KOPT-K1 (cell line): ENCODE measurements at regions not wholly inside any gene's neighbourhood (a gene's known extent, or its start where the extent isn't known, plus 50 kb on each side); places are given as distances from the start of the nearest gene placed in this dataset.

Experiments used
- H3K27ac ChIP-seq: fragments of 200-600 bp; sonication (generic); 2 replicates; pipeline ENCODE4 v1.5.1; 2016; ENCODE audit warnings: antibody characterized with exemption, mild to moderate bottlenecking, low read depth, low read length; ENCODE audit not compliant: poor library complexity, severe bottlenecking
- H3K36me3 ChIP-seq: fragments of 200-600 bp; sonication (generic); 2 replicates; pipeline ENCODE4 v1.5.1; 2017; ENCODE audit warnings: antibody characterized with exemption, mild to moderate bottlenecking, low read length, moderate library complexity; ENCODE audit not compliant: insufficient read depth
- H3K9me3 ChIP-seq: fragments of 200-600 bp; sonication (generic); 2 replicates; pipeline ENCODE4 v1.5.1; 2017; ENCODE audit warnings: antibody characterized with exemption, low read length, mild to moderate bottlenecking; ENCODE audit not compliant: insufficient read depth, poor library complexity, severe bottlenecking

DNA sequence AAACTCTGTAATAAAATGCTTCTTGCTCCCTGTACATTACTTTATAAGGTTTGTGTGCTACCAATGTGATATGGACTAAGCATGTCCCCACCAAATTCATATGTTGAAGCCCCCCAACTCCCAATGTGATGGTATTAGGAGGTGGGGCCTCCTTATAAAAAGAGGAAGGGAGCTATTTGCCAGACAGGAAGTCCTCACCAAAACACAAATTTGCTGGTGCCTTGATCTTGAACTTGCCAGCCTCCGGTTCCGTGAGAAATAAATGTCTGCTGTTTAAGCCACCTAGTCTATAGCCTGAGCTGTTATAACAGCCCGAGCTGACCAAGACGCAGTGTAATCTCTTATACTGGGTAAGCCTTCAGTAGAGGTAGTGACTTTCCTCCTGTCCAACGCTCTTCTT, 114.5 kb downstream of the INHBA start:
- no peaks in the 10 kb centered on the region for H3K9me3 ChIP-seq
- no peak overlapping the region for H3K27ac ChIP-seq
- no peaks in the 10 kb centered on the region for H3K36me3 ChIP-seq

DNA sequence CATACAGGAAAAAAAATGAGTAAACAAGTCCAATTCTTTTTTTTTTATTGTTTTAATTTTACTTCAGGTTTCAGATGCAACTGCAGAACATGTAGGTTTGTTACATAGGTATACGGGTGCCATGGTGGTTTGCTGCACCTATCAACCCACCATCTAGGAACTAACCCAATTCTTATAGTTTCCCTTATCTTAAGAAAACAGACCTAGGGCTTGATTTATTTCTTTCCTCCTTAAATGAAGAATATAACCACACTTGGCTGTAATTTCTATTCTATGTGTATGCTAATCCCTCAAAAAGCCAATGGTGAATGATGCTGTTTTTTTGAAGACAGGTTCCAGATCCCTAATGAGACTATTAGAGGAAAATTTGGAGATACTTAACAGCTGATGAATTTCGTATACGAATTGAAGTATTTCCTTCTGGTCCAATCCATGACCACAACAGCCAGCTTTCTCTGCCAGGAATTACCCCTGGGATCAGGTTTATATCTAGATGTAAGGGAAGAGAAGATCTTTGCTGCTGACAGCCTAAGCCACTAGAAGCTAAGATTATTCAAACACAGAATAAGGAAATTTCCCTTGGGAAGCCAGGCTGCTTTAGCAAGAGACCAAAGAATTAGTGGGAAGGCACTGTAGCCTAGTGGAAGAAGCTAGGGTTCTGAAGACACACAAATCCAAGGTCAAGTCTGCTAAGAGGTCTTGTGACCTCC, 115.8 kb downstream of the INHBA start:
- Histone ChIP-seq H3K9me3 (no peaks in the 10 kb centered on the region), H3K27ac (no peak overlapping the region), H3K36me3 (no peaks in the 10 kb centered on the region)

DNA sequence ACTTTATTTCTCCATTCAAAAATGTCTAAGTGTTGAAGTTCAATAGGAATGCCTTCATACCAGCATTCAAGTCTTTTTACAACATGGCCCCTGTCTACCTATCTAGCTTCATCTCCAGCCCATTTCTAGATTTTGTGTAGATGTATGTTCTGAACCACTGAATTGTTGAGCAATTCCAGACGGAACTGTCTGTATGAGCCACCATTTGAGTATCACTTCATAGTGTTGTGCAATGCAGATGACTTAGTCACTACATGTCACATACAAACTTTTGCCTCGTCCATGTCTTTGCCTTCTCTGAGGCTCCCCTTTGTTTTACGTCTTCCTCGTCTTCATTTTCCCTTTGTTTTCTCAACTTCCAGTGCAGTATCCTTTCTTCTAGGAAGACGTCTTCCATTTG, 118.1 kb downstream of the INHBA start:
- no peaks in the 10 kb centered on the region for H3K9me3 ChIP-seq
- no peak overlapping the region for H3K27ac ChIP-seq
- no peaks in the 10 kb centered on the region for H3K36me3 ChIP-seq

DNA sequence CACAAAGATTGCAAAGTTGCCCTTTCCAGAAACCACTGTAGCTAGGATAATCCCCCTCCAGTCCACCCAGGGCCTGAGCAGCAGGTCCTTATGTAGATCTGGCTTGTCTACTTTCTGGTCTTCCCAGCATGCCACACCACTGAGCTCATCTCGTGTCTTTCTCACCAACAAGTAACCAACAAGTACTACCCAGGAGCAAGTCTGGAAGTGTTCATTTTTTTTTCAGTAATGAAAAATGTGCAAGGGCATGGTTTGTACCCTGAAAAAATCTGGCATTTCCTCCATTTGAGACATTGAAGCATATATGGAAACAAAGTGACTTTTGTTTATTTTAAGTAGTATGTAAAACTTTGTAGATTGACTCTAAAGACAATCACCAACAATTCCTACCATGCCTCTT, 120.8 kb downstream of the INHBA start:
- Histone ChIP-seq H3K36me3 (no peaks in the 10 kb centered on the region), H3K27ac (no peak overlapping the region), H3K9me3 (no peaks in the 10 kb centered on the region)

GRCh38 chr7:41581041-41581440, 121.8 kb downstream of the INHBA start:
- no peak overlapping the region for H3K27ac ChIP-seq
- no peaks in the 10 kb centered on the region for H3K9me3 ChIP-seq
- H3K36me3 ChIP-seq = no peaks in the 10 kb centered on the region

GRCh38 chr7:41579961-41580935, 122.6 kb downstream of the INHBA start:
- no peak overlapping the region for H3K27ac ChIP-seq
- no peaks in the 10 kb centered on the region for H3K36me3 ChIP-seq
- no peaks in the 10 kb centered on the region for H3K9me3 ChIP-seq

DNA sequence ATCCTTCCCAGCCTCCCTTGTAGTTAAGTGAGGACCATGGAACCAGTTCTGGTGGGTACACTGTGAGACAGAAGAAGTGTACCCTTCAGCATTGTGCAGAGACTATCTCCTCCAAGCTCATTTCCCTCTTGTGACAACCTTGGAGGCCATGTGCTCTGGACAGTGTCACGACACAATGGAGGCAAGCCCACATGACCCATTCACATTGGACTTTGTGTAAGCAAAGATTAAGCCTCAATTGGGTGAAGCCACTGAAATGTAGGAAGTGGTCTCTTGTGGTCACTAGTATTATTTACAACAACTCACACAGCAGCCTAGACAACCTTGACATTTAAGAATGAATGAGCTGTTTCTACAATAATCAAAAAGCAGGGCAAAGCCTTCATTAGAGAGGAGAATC, 124.2 kb downstream of the INHBA start:
- Histone ChIP-seq H3K36me3 (no peaks in the 10 kb centered on the region), H3K9me3 (no peaks in the 10 kb centered on the region), H3K27ac (no peak overlapping the region)

- no peaks in the 10 kb centered on the region for H3K9me3 ChIP-seq
- no peaks in the 10 kb centered on the region for H3K36me3 ChIP-seq
- no peak overlapping the region for H3K27ac ChIP-seq
Observed at GRCh38 chr7:41576166-41576565, 126.7 kb downstream of the INHBA start.

DNA sequence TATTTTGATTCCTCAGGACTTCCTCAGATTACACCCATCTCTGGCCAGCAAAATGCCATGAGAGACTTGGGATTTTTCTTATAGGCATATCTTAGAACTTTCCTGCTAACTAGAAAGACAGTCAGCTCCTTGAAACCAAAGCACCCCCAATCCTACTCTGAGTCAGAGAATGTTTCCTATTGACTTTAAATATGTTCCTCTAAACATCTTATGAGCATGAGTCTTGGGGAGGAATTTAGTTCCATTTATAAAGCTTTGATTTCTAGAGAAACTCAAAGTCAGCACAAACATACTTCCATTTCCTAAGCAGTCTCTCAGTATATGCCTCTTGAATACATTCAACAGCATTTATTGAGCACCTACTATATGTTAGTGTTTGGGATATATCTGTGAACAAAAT, 128.5 kb downstream of the INHBA start:
- H3K36me3 ChIP-seq = no peaks in the 10 kb centered on the region
- H3K9me3 ChIP-seq = no peaks in the 10 kb centered on the region
- no peak overlapping the region for H3K27ac ChIP-seq

DNA sequence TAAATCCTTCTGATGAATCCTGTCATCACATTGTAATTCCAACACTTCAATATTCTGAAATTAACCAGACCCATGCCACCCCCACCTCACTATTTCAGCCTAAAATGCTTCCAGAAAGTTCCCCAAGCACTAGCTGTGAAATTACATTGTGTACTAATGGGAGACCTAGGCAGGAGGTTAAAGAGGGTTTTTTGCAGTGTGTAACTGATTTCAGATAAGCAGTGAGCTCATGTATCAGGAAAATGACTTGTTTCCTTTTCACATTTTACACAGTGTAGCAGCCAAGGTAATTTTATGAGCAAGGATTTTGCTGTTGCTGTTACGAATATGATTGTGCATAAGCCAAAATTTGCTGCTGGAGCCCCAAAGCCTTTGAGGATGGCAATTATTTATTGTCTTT, 129.0 kb downstream of the INHBA start:
- Histone ChIP-seq H3K27ac (no peak overlapping the region), H3K9me3 (no peaks in the 10 kb centered on the region), H3K36me3 (no peaks in the 10 kb centered on the region)

GRCh38 chr7:41573443-41573842, 129.4 kb downstream of the INHBA start:
- H3K27ac ChIP-seq = no peak overlapping the region
- no peaks in the 10 kb centered on the region for H3K36me3 ChIP-seq
- no peaks in the 10 kb centered on the region for H3K9me3 ChIP-seq

GRCh38 chr7:41573015-41573414, 129.9 kb downstream of the INHBA start:
- Histone ChIP-seq H3K36me3 (no peaks in the 10 kb centered on the region), H3K27ac (no peak overlapping the region), H3K9me3 (no peaks in the 10 kb centered on the region)

DNA sequence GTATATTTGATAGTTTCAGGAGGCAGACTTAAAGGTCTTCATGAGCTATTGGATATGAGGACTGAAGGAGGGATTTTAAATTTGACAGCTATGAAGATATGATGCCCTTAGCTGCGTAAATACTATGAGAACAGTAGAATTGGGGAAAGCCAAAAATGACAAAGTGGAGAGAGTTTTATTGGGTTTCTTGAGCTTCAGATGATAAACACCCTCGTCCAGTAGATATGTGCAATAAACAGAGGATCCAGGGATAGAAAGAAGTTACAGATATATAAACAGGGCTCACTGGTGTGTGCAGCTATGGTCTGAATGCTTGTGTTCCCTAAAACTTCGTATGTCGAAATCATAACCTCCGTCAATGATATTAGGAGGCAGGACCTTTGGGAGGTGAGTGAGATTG, 131.3 kb downstream of the INHBA start:
- Histone ChIP-seq H3K9me3 (no peaks in the 10 kb centered on the region), H3K27ac (no peak overlapping the region), H3K36me3 (no peaks in the 10 kb centered on the region)

GRCh38 chr7:41570766-41571165, 132.1 kb downstream of the INHBA start:
- no peak overlapping the region for H3K27ac ChIP-seq
- H3K9me3 ChIP-seq = no peaks in the 10 kb centered on the region
- no peaks in the 10 kb centered on the region for H3K36me3 ChIP-seq

DNA sequence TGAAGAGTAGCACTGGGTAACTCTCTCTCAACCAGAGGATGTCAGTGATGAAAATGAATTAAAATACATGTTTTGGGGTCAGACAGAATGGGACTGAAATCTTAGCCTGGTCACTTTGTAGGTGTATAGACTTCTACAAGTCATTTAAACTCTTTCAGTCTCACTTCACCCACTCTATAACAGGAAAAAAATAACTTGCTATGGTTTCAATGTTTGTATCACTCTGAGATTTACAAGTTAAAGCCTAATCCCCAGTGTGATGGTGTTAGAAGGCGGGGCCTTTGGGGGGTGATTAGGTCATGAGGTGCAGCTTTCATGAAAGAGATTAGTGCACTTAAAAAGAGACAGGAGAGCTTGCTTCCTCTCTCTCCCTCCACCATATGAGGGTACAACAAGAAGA, 134.8 kb downstream of the INHBA start:
- no peak overlapping the region for H3K27ac ChIP-seq
- no peaks in the 10 kb centered on the region for H3K9me3 ChIP-seq
- H3K36me3 ChIP-seq = no peaks in the 10 kb centered on the region

DNA sequence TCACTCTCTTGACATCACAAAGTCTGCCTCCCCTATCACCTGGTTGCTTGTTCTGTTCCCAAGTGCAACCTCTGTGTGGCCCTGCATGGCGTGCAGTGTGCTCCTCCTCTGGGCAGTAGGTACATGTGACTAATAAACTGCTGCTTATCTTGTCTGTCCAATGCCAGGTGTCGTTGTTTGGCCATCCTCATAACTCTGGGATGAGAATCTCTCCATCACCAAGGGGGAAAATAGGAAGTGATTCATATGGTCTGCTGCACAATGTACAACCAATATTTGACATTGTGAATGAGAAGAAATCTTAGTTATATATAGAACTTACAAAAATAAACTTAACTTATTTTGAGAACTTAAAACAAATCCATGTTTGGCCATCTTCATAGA, 135.2 kb downstream of the INHBA start:
- Histone ChIP-seq H3K36me3 (no peaks in the 10 kb centered on the region), H3K27ac (no peak overlapping the region), H3K9me3 (no peaks in the 10 kb centered on the region)
